RCC 7860 (cell line): ENCODE measurements at regions not wholly inside any gene's neighbourhood (a gene's known extent, or its start where the extent isn't known, plus 50 kb on each side); places are given as distances from the start of the nearest gene placed in this dataset.

Source experiments
- DNase-seq: peaks from one replicate; pipeline ENCODE4 v3.0.0-alpha.2; 2015; ENCODE audit warnings: low spot score
- FAIRE-seq: peaks from 2 replicates; lab custom pipeline; 2012; peaks lifted over from hg19 to GRCh38; lab: Jason Lieb, UNC

- no peak for FAIRE-seq
- DNase-seq = no peak
These were observed 170.9 kb downstream of the ACKR3 start for GRCh38 chr2:236740506-236740905.

DNA sequence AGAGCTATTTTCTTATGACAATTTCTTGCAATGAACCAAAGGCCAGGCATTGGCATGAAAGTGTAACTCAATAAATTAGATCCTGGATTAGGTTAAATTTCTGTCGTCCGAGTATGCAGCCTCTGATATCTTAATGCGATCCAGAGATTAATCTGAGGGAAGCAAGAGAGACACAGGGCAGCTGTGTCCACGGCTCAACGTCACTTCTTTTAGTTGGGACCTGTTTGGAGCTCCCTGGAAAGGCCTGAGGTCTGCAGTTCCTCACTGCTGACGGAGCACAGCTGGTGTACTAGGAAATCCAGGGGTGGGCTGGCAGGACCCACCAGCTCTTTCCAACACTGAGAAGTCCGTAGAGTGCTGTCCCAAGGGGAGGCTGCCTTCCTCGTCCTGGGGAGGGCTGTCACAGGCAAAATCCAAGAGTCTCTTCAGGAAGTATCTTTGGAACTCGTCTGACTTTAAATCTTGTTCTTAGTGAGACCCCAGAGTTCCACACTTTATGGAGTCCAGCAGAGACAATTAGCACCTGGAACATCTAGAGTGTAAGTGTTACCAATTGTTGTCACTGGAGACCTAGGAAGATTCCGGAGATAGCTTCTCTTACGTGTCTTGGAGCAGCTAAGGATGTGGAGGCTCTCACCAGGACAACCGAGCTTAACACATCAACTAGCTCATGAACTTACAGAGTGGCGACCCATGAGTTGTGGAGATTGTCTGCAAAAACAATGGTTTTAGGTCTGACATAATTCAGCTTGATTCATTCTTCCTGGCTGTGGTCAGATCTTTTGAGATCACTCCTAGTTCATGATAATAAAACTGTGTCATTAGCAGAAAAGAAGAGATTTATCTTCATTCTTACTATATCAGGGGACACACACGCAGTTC, 173.7 kb downstream of the ACKR3 start:
- no peak for FAIRE-seq
- DNase-seq = peak; percentile 99

DNA sequence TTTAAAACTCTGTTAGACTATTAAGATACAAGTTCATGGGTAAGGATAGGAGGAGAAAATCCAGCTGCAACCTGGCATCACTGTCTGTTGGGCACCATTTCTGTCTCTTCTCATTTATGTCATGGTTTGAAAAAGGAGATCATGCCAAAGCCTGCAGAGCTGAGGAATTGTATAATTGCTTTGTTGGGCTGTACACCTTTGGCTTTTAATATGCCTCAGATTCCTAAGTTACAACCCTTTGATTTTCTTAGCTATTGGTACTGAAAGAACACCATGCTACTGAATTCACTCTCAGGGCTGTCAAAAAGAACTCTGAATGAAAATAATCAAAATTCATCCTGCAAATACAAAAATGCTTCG, 174.3 kb downstream of the ACKR3 start:
- FAIRE-seq = no peak
- DNase-seq = no peak

DNA sequence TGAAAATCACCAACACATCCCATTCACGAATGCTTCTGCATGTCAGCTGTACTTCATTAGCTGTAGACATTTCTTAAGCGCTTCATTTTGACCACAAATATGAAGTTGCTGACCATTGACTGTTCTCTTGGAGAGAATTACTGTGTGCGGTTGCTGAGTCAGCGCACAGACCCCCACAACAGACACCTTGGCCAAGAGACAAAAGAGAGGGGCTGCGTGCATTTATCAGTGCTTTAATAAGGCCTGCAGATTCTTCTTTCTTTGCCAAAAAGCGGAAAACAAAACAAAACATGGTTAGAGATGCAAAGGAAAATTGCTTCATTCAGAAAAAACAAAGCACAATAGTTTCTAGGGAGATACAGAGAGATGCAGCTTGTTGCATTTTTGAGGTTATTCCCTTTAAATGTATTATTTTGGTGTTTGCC, 174.7 kb downstream of the ACKR3 start:
- DNase-seq (peak; percentile 93), FAIRE-seq (peak; percentile 99)

GRCh38 chr2:236744716-236745115, 175.1 kb downstream of the ACKR3 start:
- DNase-seq (peak; percentile 23), FAIRE-seq (no peak)

DNA sequence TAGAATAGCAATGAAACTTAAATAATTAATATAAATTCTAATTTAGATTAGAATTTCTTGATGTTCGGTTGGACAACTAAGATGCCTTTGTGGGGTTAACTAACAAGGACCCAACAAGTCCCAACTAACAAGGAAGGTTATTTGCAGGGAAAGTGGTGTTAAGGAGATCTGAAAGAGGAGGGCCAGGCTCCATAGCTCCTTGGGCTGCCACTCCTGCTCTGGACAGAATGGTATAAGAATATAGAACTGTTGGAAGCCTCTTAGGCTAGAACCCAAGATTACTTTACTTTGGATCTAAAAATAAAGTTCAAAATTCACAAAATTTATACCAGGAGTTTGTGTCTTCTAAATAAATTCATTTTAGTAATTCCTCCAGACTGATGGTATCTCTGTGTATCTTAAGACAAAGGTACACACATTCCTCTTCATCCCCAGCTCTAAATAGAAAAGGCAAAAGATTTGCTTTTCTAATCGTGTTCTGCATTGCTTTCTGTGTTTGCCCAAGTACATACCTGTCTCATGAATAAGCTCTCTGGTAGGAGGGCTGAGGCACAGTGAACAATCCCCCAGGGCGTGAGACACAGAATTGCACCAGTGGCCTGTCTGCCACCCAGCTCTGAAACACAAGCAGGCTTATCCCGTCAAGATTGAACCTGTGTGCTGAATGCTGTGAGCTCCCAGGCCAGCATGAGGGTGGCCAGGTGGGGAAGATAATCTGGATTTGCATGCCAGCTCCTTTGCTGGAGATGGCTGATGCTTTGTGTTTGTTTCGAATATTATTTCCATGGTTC, 176.0 kb downstream of the ACKR3 start:
- FAIRE-seq = peak; percentile 94
- peak; percentile 95 for DNase-seq

- no peak for FAIRE-seq
- no peak for DNase-seq
These were observed 177.2 kb downstream of the ACKR3 start for GRCh38 chr2:236746833-236747232.

DNA sequence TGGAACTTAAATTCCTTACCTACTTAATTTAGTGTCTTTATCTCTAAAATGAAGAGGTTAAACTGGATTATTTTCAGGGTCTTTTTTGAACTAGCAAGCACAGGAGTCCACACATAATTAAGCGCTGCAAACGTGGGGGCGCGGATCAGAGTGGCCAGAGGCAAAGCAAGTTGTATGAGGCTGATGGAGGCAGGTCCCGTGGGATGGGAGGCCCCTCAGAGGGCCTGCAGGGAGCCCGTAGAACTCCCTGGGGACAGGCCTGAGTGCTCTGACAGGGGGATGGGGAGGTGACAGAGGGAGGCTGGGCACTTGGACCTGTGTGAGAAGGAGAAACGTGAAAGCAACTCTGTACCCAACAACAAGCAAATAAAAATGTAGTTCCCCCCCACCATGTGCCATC, 177.8 kb downstream of the ACKR3 start:
- no peak for FAIRE-seq
- DNase-seq = no peak

- FAIRE-seq (no peak), DNase-seq (no peak)
These were observed 178.3 kb downstream of the ACKR3 start for GRCh38 chr2:236747925-236748324.

- DNase-seq = no peak
- no peak for FAIRE-seq
These were observed 178.8 kb downstream of the ACKR3 start for GRCh38 chr2:236748385-236748784.

- DNase-seq = peak; percentile 27
These were observed 179.2 kb downstream of the ACKR3 start for GRCh38 chr2:236748801-236749200.

DNA sequence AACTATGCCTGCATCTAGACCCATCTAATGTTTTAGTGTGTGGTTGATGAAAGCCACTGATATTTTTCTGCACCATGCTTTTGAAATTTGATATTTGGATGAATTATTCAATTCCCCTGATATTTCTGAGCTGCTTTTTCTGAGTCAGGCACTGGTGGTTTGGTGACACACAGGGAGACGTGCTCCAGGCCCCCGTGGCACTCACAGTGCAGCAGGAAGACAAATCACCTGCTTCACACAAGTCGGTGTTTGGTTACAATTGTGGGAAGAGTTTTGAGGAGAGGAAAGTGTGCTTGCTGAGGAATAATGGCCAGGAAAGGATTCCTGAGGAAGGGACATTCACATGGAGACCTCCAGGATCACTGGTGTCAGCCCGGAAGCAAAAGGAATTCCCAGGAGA, 179.7 kb downstream of the ACKR3 start:
- DNase-seq (peak; percentile 89), FAIRE-seq (peak; percentile 98)

More at GRCh38 chr2:236748801-236749200, 179.2 kb downstream of the ACKR3 start:
- no peak for FAIRE-seq

GRCh38 chr2:236752096-236752495, 182.5 kb downstream of the ACKR3 start:
- no peak for FAIRE-seq

GRCh38 chr2:236753606-236754270, 184.1 kb downstream of the ACKR3 start:
- DNase-seq (no peak), FAIRE-seq (no peak)

More at GRCh38 chr2:236752096-236752495, 182.5 kb downstream of the ACKR3 start:
- no peak for DNase-seq

GRCh38 chr2:236754271-236754944, 184.8 kb downstream of the ACKR3 start:
- DNase-seq = peak; percentile 36
- peak; percentile 64 for FAIRE-seq

DNA sequence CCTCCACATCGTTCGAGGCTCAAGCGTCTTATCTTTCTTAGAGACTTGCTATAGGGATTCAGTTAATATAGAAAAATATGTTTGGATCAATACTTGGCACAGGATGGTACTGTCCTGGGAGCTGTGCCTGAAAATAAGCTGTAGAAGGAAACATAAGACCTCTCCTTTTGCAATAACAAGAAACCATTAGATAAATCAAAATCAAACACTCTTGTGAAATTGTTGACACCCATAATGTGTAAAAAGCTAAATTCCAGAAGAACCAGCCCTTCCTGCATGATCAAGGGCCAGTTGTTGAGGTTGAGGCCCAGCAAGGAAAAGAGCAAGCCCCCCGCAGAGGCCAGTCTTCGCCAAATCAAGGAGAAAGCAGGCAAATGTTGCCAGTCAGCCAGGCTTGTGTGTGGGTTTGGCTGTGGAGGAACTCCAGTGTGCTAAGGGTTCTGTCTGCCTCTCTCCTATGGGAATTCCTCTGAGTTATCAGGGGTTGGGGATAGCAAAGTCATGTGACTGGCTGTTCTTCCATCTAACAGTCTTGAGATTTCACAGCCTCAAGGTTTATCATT, 185.7 kb downstream of the ACKR3 start:
- no peak for FAIRE-seq
- no peak for DNase-seq

DNA sequence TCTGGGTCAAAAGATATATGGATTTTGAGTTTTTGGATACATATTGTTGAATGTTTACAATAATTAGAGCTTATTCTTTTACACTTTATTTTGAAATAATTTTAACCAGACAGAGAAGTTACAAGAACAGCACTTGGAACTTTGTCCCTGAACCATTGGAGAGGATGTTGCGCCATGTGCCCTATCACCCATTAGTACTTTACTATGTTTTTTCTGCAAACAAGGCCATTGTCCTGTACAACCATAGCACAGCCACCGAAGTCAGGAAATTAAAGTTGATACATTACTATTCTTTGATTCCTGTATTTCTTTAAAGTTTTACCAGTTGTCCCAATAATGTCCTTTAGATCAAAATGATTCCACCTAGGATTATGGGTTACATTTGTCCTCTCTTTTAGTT, 188.8 kb downstream of the ACKR3 start:
- FAIRE-seq = no peak
- DNase-seq = no peak

- no peak for DNase-seq
- no peak for FAIRE-seq
These were observed 190.6 kb downstream of the ACKR3 start for GRCh38 chr2:236760246-236760645.

- no peak for FAIRE-seq
- DNase-seq = no peak
These were observed 191.7 kb downstream of the ACKR3 start for GRCh38 chr2:236761358-236761757.

DNA sequence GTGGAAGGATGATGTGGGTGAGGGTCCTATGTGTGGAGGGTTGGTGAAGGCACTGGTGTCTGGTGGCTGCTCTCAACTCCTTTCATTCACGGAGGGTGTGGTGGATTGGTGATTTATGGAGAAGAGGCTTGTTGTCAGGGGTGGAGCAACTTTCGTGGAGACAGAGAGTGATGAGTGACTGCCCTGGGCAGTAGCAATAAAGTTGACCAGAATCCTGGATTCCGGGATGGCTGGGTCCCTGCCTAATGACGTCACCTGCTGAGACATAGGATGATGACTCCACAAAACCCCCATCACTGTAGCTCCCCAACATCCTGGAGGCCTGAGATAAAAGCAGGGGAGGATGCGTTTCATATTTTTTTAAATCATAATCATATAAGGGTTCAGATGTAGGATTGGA, 193.0 kb downstream of the ACKR3 start:
- no peak for FAIRE-seq
- DNase-seq = no peak
